AG09319 (cell line): ENCODE measurements at regions not wholly inside any gene's neighbourhood (a gene's known extent, or its start where the extent isn't known, plus 50 kb on each side); places are given as distances from the start of the nearest gene placed in this dataset.

Experiments
- DNase-seq: peaks from one replicate; pipeline ENCODE4 v3.0.0-alpha.2; 2010; ENCODE audit warnings: low read depth; ENCODE audit errors: extremely low read depth
- TF ChIP-seq, protein P1 (sequence below): IDR thresholded peaks from 2 replicates; pipeline ENCODE4 v1.5.1; 2011; ENCODE audit warnings: low read depth, mild to moderate bottlenecking, inconsistent platforms, low read length, moderate library complexity

DNA sequence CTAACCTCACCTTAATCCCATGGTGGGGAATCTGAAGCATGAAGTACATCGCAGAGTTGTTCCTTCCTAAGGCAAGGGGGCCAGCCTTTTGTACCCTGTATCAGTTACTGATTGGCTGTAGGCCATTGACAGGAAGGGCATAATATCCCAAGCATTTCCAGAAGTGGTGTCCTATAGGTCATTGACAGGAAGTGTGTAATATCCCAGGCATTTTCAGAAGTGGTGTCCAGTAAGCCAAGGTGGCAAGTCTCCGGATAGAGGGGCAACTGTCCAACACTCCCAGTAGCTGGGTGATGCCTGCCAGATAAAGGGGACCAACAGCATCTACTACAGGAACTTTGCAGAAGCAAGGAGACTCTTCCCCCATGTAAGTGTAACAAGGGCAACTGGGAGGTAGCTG is 52.1 kb upstream of the MYRIP start:
- DNase-seq: no peak
- TF ChIP-seq, protein P1, sequence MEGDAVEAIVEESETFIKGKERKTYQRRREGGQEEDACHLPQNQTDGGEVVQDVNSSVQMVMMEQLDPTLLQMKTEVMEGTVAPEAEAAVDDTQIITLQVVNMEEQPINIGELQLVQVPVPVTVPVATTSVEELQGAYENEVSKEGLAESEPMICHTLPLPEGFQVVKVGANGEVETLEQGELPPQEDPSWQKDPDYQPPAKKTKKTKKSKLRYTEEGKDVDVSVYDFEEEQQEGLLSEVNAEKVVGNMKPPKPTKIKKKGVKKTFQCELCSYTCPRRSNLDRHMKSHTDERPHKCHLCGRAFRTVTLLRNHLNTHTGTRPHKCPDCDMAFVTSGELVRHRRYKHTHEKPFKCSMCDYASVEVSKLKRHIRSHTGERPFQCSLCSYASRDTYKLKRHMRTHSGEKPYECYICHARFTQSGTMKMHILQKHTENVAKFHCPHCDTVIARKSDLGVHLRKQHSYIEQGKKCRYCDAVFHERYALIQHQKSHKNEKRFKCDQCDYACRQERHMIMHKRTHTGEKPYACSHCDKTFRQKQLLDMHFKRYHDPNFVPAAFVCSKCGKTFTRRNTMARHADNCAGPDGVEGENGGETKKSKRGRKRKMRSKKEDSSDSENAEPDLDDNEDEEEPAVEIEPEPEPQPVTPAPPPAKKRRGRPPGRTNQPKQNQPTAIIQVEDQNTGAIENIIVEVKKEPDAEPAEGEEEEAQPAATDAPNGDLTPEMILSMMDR: no peak
